ENCODE measurements at regions not wholly inside any gene's neighbourhood (a gene's known extent, or its start where the extent isn't known, plus 50 kb on each side); places are given as distances from the start of the nearest gene placed in this dataset.

DNA sequence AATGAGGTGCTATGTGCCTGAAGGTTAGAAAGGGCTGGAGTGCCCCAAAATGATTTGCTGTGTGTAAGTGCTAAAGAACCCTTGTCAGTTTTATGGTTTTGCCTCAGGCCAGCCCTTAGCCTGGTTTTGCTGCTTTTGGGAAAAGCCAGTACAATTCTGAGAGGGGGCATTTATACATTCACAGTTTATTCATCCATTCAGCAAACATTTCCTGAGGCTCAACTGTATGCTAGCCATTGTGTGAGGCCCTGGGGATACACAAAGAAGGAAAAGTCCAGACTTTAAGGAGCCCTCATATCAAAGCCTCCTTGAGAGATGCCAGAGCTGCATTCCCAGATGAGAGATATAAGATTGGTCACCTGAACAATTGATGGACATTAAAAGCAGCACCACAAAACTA is 115.2 kb upstream of the PLCXD3 start:
- POLR2A ChIA-PET: no interaction called here
- H3K9me3 Mint-ChIP-seq (ENCODE audit: low read depth): no peaks in the 10 kb centered on the region
- no peak overlapping the region for H3K4me3 Mint-ChIP-seq
- CTCF ChIA-PET: no interaction called here
- no peaks in the 10 kb centered on the region for H3K27me3 Mint-ChIP-seq
- intact Hi-C loops (cut with DNase I, micrococcal nuclease): no loop called here
- DNase-seq (no peak), ATAC-seq (no peak)
- H3K4me1 Mint-ChIP-seq: no peaks in the 10 kb centered on the region
- H3K27ac Mint-ChIP-seq: no peak overlapping the region
- no peaks in the 10 kb centered on the region for H3K36me3 Mint-ChIP-seq (ENCODE audit: low read depth)

DNA sequence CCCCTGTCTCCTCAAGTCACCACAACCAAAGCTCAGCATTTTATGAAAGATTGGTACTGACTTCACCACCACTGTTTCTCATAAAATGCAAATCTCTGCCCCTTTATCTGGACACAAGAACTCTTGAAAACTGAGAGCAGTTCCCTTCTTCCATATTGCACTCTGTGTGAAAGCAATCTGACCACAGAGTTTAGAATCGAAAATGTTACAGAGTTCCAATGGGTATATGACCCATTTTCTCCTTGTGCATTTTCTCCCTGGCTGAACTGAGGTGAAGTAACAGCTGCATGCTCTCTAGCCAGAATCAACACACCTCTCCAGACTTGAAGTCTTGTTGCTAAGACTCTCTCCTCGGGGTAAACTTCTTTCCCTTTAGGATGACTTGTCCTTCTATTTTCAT is 111.0 kb upstream of the PLCXD3 start:
- POLR2A ChIA-PET: no interaction called here
- Mint-ChIP-seq H3K9me3 (ENCODE audit: low read depth) (no peaks in the 10 kb centered on the region), H3K27ac (no peak overlapping the region), H3K27me3 (no peaks in the 10 kb centered on the region), H3K4me1 (no peaks in the 10 kb centered on the region), H3K36me3 (ENCODE audit: low read depth) (no peaks in the 10 kb centered on the region), H3K4me3 (no peak overlapping the region)
- CTCF ChIA-PET: no interaction called here
- intact Hi-C loops (cut with DNase I, micrococcal nuclease): no loop called here
- ATAC-seq (no peak), DNase-seq (no peak)

DNA sequence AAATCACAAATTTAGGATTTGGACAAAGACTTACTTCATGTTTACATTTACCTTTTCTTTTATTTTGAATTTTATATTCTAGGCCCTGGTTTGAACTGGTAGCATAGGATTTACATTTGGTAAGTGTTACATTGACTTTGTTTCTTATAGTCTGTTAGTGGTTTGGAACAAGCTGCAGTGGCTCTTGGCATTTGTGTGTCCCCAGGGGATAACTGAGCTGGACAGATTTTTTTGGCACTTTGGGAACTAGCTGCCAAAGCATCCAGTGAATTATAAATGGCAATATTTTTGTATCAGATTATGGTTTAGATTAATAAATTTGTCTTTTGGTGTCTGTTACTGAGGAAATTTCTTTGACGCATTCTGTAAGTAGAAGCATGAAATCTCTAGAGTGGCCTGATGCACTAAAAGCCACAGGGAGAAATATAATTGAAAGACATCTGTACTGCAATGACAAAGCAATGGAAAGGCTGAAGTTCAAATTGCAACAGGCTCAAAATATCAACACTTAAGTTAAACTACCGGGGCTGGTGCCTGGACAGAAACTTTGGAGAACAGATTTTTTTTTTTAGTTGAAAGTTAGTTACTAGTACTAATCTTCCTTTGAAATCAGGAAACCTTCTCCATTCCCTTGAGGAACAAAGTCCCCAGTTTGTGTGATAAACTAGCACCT is 107.6 kb upstream of the PLCXD3 start:
- no peak overlapping the region for H3K4me3 Mint-ChIP-seq
- DNase-seq (no peak), ATAC-seq (no peak)
- H3K36me3 Mint-ChIP-seq (ENCODE audit: low read depth): no peaks in the 10 kb centered on the region
- no peaks in the 10 kb centered on the region for H3K27me3 Mint-ChIP-seq
- H3K4me1 Mint-ChIP-seq: no peaks in the 10 kb centered on the region
- no peaks in the 10 kb centered on the region for H3K9me3 Mint-ChIP-seq (ENCODE audit: low read depth)
- intact Hi-C loops (cut with DNase I, micrococcal nuclease): no loop called here
- no peak overlapping the region for H3K27ac Mint-ChIP-seq
- ChIA-PET CTCF (no interaction called here), POLR2A (no interaction called here)

DNA sequence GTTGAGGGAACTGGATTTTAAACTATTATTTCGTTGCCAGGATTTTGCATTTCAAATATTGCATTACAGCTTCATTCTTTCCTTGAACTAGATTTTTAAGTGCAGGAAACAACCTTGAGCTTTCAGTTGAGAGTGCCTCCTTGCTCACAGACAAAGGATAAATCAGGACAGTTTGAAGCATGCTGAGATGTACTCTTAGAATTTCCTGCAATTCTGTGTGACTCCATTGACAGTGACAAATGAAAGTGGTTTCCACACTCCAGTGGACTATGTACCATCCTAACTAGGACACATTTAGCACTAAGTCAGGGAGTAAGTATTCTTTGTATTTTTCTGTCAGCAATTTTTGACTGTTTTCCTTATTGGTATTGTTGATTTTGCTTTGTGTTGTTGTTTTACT is 100.0 kb upstream of the PLCXD3 start:
- no peak for DNase-seq
- Mint-ChIP-seq H3K9me3 (ENCODE audit: low read depth) (peaks cover 7% of the 10 kb centered on the region), H3K4me3 (no peak overlapping the region), H3K27ac (no peak overlapping the region), H3K27me3 (no peaks in the 10 kb centered on the region), H3K36me3 (ENCODE audit: low read depth) (no peaks in the 10 kb centered on the region), H3K4me1 (no peaks in the 10 kb centered on the region)
- intact Hi-C loops (cut with DNase I, micrococcal nuclease): no loop called here
- ChIA-PET CTCF (no interaction called here), POLR2A (no interaction called here)
- ATAC-seq: no peak

DNA sequence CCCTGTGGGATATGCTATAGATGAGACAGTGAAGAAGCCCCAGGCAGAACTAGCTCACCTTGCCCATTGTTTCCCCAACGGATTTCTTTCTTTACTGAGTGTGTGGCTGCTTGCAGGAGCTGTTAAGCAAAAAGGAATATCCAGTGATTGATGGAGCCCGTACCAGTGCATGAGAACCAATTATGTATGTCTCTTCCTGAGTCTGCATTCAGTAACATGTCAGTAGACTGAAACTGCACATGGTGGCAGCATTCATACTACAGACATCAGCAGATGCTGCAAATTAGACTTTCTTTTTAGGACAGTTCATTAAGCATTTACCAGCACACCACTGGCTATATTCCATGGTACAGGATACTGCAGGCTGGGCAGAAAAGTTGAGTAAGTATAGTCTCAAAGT is 90.3 kb upstream of the PLCXD3 start:
- Mint-ChIP-seq H3K9me3 (ENCODE audit: low read depth) (peaks cover 3% of the 10 kb centered on the region), H3K27me3 (no peaks in the 10 kb centered on the region), H3K36me3 (ENCODE audit: low read depth) (no peaks in the 10 kb centered on the region), H3K4me3 (no peak overlapping the region), H3K27ac (no peak overlapping the region), H3K4me1 (no peaks in the 10 kb centered on the region)
- POLR2A ChIA-PET: no interaction called here
- ATAC-seq (no peak), DNase-seq (no peak)
- intact Hi-C loops (cut with DNase I, micrococcal nuclease): no loop called here
- CTCF ChIA-PET: no interaction called here

DNA sequence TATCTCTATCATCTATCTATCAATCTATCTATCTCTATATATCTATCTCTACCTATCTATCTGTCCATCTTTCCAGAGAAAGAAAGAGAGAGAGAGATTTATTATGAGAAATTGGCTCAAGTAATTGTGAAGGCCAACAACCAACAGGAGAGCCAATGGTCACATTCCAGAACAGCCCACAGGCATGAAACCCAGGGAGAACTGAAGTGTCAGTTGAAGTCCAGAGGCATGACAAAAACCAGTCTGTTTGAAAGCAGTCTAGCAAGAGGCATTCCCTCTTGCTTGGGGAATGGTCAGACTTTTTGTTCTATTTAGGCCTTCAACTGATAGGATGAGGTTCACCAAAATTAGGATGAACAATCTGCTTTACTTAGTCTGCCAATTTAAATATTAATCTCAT is 87.6 kb upstream of the PLCXD3 start:
- ChIA-PET CTCF (no interaction called here), POLR2A (no interaction called here)
- intact Hi-C loops (cut with DNase I, micrococcal nuclease): no loop called here
- Mint-ChIP-seq H3K27me3 (no peaks in the 10 kb centered on the region), H3K4me1 (no peaks in the 10 kb centered on the region), H3K9me3 (ENCODE audit: low read depth) (no peaks in the 10 kb centered on the region), H3K4me3 (no peak overlapping the region), H3K27ac (no peak overlapping the region), H3K36me3 (ENCODE audit: low read depth) (no peaks in the 10 kb centered on the region)
- ATAC-seq (no peak), DNase-seq (no peak)

DNA sequence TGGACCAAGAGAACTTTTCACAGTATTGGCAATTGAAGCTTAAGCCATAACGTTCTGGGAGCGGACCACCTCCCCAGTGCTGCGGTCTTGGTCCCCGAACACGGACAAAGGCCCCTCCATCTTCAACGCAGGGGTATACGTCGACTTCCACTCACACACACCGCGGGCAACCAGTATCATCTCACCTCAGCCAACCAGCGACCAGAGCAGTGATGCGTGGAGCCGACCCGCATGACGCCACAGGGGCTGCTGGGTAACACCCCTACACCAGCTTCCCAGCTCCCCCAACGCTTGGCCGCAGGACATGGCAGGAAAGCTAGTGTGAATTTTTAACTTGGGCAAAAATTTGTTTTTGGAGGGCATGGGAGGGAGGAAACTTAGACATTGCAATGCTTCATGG is 77.3 kb upstream of the PLCXD3 start:
- no peak for ATAC-seq
- ChIA-PET CTCF (no interaction called here), POLR2A (no interaction called here)
- H3K36me3 Mint-ChIP-seq (ENCODE audit: low read depth): no peaks in the 10 kb centered on the region
- DNase-seq: no peak
- intact Hi-C loops (cut with DNase I, micrococcal nuclease): no loop called here
- no peaks in the 10 kb centered on the region for H3K4me1 Mint-ChIP-seq
- peaks cover 1% of the 10 kb centered on the region for H3K27me3 Mint-ChIP-seq
- no peaks in the 10 kb centered on the region for H3K9me3 Mint-ChIP-seq (ENCODE audit: low read depth)
- H3K4me3 Mint-ChIP-seq: no peak overlapping the region
- no peak overlapping the region for H3K27ac Mint-ChIP-seq

DNA sequence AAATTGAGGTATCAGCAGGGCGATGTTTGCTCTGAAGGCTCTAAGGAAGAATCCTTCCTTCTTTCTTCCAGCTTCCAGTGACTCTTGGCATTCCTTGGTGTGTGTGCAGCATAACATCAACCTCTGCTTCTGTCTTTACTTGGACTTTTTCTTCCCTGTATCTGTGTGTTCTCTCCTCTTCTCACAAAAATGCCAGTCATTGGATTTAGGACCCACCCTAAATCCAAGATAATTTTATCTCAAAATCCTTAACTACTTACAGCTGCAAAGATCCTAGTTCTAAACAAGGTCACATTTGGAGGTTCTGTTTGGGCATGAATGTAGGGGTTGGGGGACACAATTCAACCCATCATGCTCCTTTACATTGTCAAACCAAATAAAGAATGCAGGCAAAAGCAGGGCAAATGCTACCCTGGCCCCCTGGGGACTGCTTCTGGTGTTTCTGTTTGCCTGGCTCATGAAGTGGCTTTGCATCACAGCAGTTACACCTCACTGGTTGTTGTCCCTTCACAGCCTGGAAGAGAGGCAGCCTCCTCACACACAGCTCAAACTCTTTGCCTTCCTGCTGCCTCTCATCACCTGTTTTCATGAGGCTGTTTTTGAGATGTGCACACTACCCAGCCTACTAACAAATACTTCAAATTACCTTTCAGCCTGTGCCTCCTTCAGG is 64.8 kb upstream of the PLCXD3 start:
- H3K9me3 Mint-ChIP-seq (ENCODE audit: low read depth): no peaks in the 10 kb centered on the region
- no peaks in the 10 kb centered on the region for H3K4me1 Mint-ChIP-seq
- CTCF ChIA-PET: no interaction called here
- no peak for ATAC-seq
- H3K36me3 Mint-ChIP-seq (ENCODE audit: low read depth): no peaks in the 10 kb centered on the region
- no peak overlapping the region for H3K4me3 Mint-ChIP-seq
- DNase-seq: no peak
- intact Hi-C loops (cut with DNase I, micrococcal nuclease): no loop called here
- H3K27ac Mint-ChIP-seq: no peak overlapping the region
- no peaks in the 10 kb centered on the region for H3K27me3 Mint-ChIP-seq
- POLR2A ChIA-PET: no interaction called here

DNA sequence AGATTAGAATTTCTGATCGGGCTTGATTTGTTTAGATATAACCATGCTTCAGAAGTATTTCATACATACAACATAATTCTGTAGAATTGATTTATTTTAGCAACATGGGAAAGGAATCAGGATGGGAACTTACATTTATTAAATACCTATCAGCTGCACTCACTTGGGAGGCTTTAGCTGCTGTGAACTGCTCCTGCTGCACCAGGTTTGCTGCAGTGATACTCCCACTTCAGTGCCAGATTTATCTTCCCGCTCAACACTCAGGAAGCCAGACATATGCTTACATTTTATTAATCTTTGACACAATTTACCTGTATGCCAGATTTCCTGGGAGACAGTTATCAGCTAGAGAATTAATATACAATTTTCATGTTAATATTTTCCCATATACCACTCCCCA is 64.0 kb upstream of the PLCXD3 start:
- Mint-ChIP-seq H3K36me3 (ENCODE audit: low read depth) (no peaks in the 10 kb centered on the region), H3K27me3 (no peaks in the 10 kb centered on the region), H3K27ac (no peak overlapping the region), H3K4me3 (no peak overlapping the region), H3K9me3 (ENCODE audit: low read depth) (no peaks in the 10 kb centered on the region), H3K4me1 (no peaks in the 10 kb centered on the region)
- intact Hi-C loops (cut with DNase I, micrococcal nuclease): no loop called here
- ATAC-seq (no peak), DNase-seq (no peak)
- CTCF ChIA-PET: no interaction called here
- POLR2A ChIA-PET: no interaction called here
